Colonic mucosa (tissue), 4 donors: ENCODE measurements at regions not wholly inside any gene's neighbourhood (a gene's known extent, or its start where the extent isn't known, plus 50 kb on each side); places are given as distances from the start of the nearest gene placed in this dataset.

Experiments
- DNase-seq: peaks from one replicate; pipeline ENCODE4 v3.0.0-alpha.2; 2020
- H3K27ac ChIP-seq: fragments of 200-600 bp; one replicate; pipeline ENCODE4 v1.8.0; 2021
- H3K27me3 ChIP-seq: fragments of 200-600 bp; one replicate; pipeline ENCODE4 v1.8.0; 2021
- H3K36me3 ChIP-seq: fragments of 200-600 bp; one replicate; pipeline ENCODE4 v1.8.0; 2021
- H3K4me1 ChIP-seq: fragments of 200-600 bp; one replicate; pipeline ENCODE4 v1.8.0; 2021; ENCODE audit warnings: mild to moderate bottlenecking
- H3K4me3 ChIP-seq: fragments of 200-600 bp; one replicate; pipeline ENCODE4 v1.8.0; 2021
- H3K9ac ChIP-seq, 2 donors: one replicate each; pipeline ENCODE4 v1.7.0; 2013; ENCODE audit warnings: control low read depth in 2 of 2, low read depth in 2 of 2, low read length in 2 of 2
- H3K9me3 ChIP-seq: fragments of 200-600 bp; one replicate; pipeline ENCODE4 v1.8.0; 2021
- CTCF ChIP-seq: fragments of 200-600 bp; IDR thresholded peaks from one replicate; pipeline ENCODE4 v1.8.0; 2022; ENCODE audit warnings: antibody characterized with exemption, mild to moderate bottlenecking
- intact Hi-C: fragments of 100-400 bp; cut with DNase I; formaldehyde crosslinking; loops from one replicate; pipeline ENCODE4 v1.14.1; 2022
- donor health status: healthy.
- donor health status: DM: no; HTN: no; CAD: no.
- donor health status: DM: no; HTN: no; CAD: no.

- H3K9me3 ChIP-seq: no peaks in the 10 kb centered on the region
- H3K36me3 ChIP-seq: no peaks in the 10 kb centered on the region
- no peak overlapping the region for H3K9ac ChIP-seq
- no peak for DNase-seq
- no peaks in the 10 kb centered on the region for H3K27me3 ChIP-seq
- H3K4me1 ChIP-seq: no peaks in the 10 kb centered on the region
- intact Hi-C loops: no loop called here
- H3K27ac ChIP-seq: no peak overlapping the region
- H3K4me3 ChIP-seq: no peak overlapping the region
- no peak for TF ChIP-seq CTCF
Measured at GRCh38 chr1:62370594-62370993, 51.4 kb upstream of the KANK4 start.

- intact Hi-C loops: no loop called here
- no peak for DNase-seq
- Histone ChIP-seq H3K4me1 (no peaks in the 10 kb centered on the region), H3K36me3 (no peaks in the 10 kb centered on the region), H3K4me3 (no peak overlapping the region), H3K27me3 (no peaks in the 10 kb centered on the region), H3K9me3 (no peaks in the 10 kb centered on the region), H3K27ac (no peak overlapping the region), H3K9ac (no peak overlapping the region)
- no peak for TF ChIP-seq CTCF
Measured at GRCh38 chr1:62371375-62371774, 52.1 kb upstream of the KANK4 start.

- no peak overlapping the region for H3K4me3 ChIP-seq
- no peak for DNase-seq
- no peaks in the 10 kb centered on the region for H3K36me3 ChIP-seq
- H3K27me3 ChIP-seq: no peaks in the 10 kb centered on the region
- intact Hi-C loops: no loop called here
- H3K27ac ChIP-seq: no peak overlapping the region
- H3K9ac ChIP-seq: no peak overlapping the region
- no peaks in the 10 kb centered on the region for H3K9me3 ChIP-seq
- no peaks in the 10 kb centered on the region for H3K4me1 ChIP-seq
- TF ChIP-seq CTCF: no peak
Measured at GRCh38 chr1:62373221-62373620, 54.0 kb upstream of the KANK4 start.

GRCh38 chr1:62377043-62377562, 57.9 kb upstream of the KANK4 start:
- intact Hi-C loops: no loop called here
- no peak for DNase-seq
- Histone ChIP-seq H3K9me3 (no peaks in the 10 kb centered on the region), H3K36me3 (no peaks in the 10 kb centered on the region), H3K9ac (no peak overlapping the region), H3K27me3 (no peaks in the 10 kb centered on the region), H3K27ac (no peak overlapping the region), H3K4me3 (no peak overlapping the region), H3K4me1 (no peaks in the 10 kb centered on the region)
- no peak for TF ChIP-seq CTCF

GRCh38 chr1:62380181-62380580, 56.7 kb upstream of the USP1 start:
- intact Hi-C loops: no loop called here
- no peaks in the 10 kb centered on the region for H3K4me1 ChIP-seq
- TF ChIP-seq CTCF: no peak
- no peaks in the 10 kb centered on the region for H3K27me3 ChIP-seq
- H3K9ac ChIP-seq: no peak overlapping the region
- no peak overlapping the region for H3K4me3 ChIP-seq
- H3K9me3 ChIP-seq: no peaks in the 10 kb centered on the region
- no peak for DNase-seq
- no peaks in the 10 kb centered on the region for H3K36me3 ChIP-seq
- no peak overlapping the region for H3K27ac ChIP-seq
